ENCODE measurements at regions not wholly inside any gene's neighbourhood (a gene's known extent, or its start where the extent isn't known, plus 50 kb on each side); places are given as distances from the start of the nearest gene placed in this dataset.

- no peak overlapping the region for H3K27ac ChIP-seq
- DNase-seq: no peak
- no peak for TF ChIP-seq CTCF (IDR thresholded peaks at IDR 0.05; ENCODE audit: low read depth, low read length)
- peaks cover 69% of the 10 kb centered on the region for H3K27me3 ChIP-seq (ENCODE audit: insufficient read depth, low read depth, severe bottlenecking)
- H3K4me3 ChIP-seq (ENCODE audit: low read depth, low read length): no peak overlapping the region
- H3K9me3 ChIP-seq (ENCODE audit: severe bottlenecking): no peaks in the 10 kb centered on the region
- H3K36me3 ChIP-seq: no peaks in the 10 kb centered on the region
These were observed 109.4 kb upstream of the POU3F3 start for GRCh38 chr2:104744537-104744936.

GRCh38 chr2:104745846-104746245, 108.1 kb upstream of the POU3F3 start:
- H3K27ac ChIP-seq: no peak overlapping the region
- no peaks in the 10 kb centered on the region for H3K9me3 ChIP-seq (ENCODE audit: severe bottlenecking)
- TF ChIP-seq CTCF (IDR thresholded peaks at IDR 0.05; ENCODE audit: low read depth, low read length): no peak
- DNase-seq: no peak
- H3K36me3 ChIP-seq: no peaks in the 10 kb centered on the region
- H3K27me3 ChIP-seq (ENCODE audit: insufficient read depth, low read depth, severe bottlenecking): peaks cover 81% of the 10 kb centered on the region
- H3K4me3 ChIP-seq (ENCODE audit: low read depth, low read length): no peak overlapping the region

- Histone ChIP-seq H3K36me3 (no peaks in the 10 kb centered on the region), H3K9me3 (ENCODE audit: severe bottlenecking) (no peaks in the 10 kb centered on the region), H3K4me3 (ENCODE audit: low read depth, low read length) (no peak overlapping the region), H3K27me3 (ENCODE audit: insufficient read depth, low read depth, severe bottlenecking) (peaks cover 82% of the 10 kb centered on the region), H3K27ac (no peak overlapping the region)
- DNase-seq: no peak
- no peak for TF ChIP-seq CTCF (IDR thresholded peaks at IDR 0.05; ENCODE audit: low read depth, low read length)
These were observed 107.6 kb upstream of the POU3F3 start for GRCh38 chr2:104746299-104746698.

GRCh38 chr2:104746858-104747257, 107.1 kb upstream of the POU3F3 start:
- Histone ChIP-seq H3K9me3 (ENCODE audit: severe bottlenecking) (no peaks in the 10 kb centered on the region), H3K27ac (no peak overlapping the region), H3K4me3 (ENCODE audit: low read depth, low read length) (no peak overlapping the region), H3K36me3 (no peaks in the 10 kb centered on the region), H3K27me3 (ENCODE audit: insufficient read depth, low read depth, severe bottlenecking) (peaks cover 85% of the 10 kb centered on the region)
- TF ChIP-seq CTCF (IDR thresholded peaks at IDR 0.05; ENCODE audit: low read depth, low read length): no peak
- no peak for DNase-seq

GRCh38 chr2:104749856-104750460, 104.0 kb upstream of the POU3F3 start:
- DNase-seq: no peak
- no peak overlapping the region for H3K27ac ChIP-seq
- TF ChIP-seq CTCF (IDR thresholded peaks at IDR 0.05; ENCODE audit: low read depth, low read length): no peak
- no peaks in the 10 kb centered on the region for H3K36me3 ChIP-seq
- H3K4me3 ChIP-seq (ENCODE audit: low read depth, low read length): no peak overlapping the region
- H3K27me3 ChIP-seq (ENCODE audit: insufficient read depth, low read depth, severe bottlenecking): peaks cover 84% of the 10 kb centered on the region
- H3K9me3 ChIP-seq (ENCODE audit: severe bottlenecking): no peaks in the 10 kb centered on the region

- no peaks in the 10 kb centered on the region for H3K9me3 ChIP-seq (ENCODE audit: severe bottlenecking)
- no peak for DNase-seq
- peaks cover 82% of the 10 kb centered on the region for H3K27me3 ChIP-seq (ENCODE audit: insufficient read depth, low read depth, severe bottlenecking)
- H3K4me3 ChIP-seq (ENCODE audit: low read depth, low read length): no peak overlapping the region
- H3K36me3 ChIP-seq: no peaks in the 10 kb centered on the region
- no peak overlapping the region for H3K27ac ChIP-seq
- no peak for TF ChIP-seq CTCF (IDR thresholded peaks at IDR 0.05; ENCODE audit: low read depth, low read length)
These were observed 101.4 kb upstream of the POU3F3 start for GRCh38 chr2:104752504-104752903.
